Right lung (tissue), 2 donors: ENCODE measurements at regions not wholly inside any gene's neighbourhood (a gene's known extent, or its start where the extent isn't known, plus 50 kb on each side); places are given as distances from the start of the nearest gene placed in this dataset.

Experiments used
- DNase-seq, 2 donors: peaks; one replicate each; pipeline ENCODE4 v3.0.0-alpha.2; 2013

DNA sequence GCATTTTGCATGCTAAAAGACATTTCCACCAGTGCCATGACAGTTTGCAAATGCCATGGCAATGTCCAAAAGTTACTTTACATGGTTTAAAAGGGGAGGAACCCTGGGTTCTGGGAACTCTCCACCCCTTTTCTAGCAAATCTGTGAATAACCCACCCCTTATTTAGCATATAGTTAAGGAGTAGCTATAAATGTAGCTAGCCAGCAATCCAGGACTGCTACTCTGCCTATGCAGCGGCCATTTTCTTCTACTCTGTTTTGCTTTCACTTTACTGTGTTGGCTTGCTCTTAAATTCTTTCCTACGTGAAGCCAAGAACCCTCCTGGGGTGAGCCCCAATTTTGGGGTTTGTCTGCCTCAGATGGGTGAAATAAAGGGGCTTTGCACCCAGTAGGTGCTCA is 141.0 kb downstream of the PTPN11 start:
- no peak for DNase-seq

DNA sequence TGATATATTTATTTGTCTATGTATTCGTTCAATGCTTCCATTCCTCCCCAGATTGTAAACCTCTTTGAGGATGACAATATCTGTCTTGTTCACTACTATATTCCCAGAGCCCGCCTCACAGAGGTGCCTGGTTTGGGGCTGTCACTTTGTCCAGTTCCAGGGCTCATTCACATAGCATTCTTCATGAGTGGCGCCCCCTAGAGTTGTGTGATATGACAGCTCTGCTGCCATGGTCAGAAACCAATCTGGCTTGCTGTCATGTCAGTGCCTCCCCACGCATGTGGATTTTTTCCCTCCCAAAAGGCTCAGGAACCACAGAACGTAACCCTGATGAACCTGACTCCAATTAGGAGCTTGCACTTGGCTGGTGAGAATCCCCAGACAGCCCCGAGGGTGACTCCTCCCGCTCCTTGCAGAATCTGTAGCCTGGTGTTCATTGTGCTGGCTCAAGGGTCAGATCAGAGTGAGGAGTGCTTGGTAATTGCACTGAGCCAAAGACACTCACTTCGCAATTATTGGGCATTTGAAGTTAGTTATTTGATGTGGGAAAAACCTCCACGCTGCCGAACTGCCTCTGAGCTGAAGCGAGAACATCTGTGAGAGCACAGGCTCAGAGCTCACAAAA is 145.5 kb downstream of the PTPN11 start:
- no peak for DNase-seq

DNA sequence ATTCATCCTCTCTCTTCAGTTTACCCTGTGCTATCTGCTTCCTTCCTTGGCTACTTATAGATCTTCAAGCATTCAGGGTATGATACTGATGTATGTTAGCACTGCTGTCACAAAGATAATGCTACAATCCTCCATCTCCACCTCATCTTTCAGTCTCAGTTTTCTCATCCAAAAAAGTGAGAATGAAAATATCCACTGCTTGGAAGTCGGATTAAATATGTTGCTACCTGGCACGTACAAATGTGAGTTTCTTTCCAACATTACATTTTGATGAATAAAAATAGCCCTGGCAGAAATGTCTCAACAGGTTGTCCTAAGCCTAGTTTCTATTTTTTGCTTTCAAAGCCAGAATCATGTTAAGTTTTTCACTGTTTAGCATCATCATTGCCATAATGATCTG is 149.9 kb downstream of the PTPN11 start:
- DNase-seq: no peak

- no peak for DNase-seq
Observed at GRCh38 chr12:112570096-112570495, 151.3 kb downstream of the PTPN11 start.

- DNase-seq: no peak
Observed at GRCh38 chr12:112573141-112573540, 154.4 kb downstream of the PTPN11 start.

- no peak for DNase-seq
Observed at GRCh38 chr12:112574896-112575558, 156.3 kb downstream of the PTPN11 start.

DNA sequence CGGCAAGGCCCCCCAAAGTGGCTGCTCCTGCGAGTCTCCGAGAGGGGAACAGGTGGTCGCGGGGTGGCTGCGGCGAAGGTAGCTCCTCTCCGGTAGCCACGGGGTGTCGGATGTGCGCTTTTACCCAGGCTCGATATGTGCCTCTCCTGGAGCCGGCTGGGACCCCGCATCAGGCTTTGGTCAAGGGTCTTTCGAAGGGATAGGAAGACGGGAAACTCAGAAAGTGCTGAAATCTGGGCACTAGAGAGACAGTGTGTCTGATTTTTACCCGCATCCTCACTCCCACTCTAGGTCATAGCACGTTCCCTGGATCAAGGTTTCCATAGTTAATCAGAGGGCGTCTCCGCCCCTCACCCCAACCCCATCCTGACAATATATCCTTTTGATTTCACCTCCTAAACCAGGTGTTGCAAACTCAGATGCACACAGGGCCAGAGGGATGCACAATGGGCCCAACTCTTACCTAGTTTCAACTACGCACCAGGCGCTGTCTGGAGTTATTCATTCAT is 156.9 kb downstream of the PTPN11 start:
- no peak for DNase-seq

DNA sequence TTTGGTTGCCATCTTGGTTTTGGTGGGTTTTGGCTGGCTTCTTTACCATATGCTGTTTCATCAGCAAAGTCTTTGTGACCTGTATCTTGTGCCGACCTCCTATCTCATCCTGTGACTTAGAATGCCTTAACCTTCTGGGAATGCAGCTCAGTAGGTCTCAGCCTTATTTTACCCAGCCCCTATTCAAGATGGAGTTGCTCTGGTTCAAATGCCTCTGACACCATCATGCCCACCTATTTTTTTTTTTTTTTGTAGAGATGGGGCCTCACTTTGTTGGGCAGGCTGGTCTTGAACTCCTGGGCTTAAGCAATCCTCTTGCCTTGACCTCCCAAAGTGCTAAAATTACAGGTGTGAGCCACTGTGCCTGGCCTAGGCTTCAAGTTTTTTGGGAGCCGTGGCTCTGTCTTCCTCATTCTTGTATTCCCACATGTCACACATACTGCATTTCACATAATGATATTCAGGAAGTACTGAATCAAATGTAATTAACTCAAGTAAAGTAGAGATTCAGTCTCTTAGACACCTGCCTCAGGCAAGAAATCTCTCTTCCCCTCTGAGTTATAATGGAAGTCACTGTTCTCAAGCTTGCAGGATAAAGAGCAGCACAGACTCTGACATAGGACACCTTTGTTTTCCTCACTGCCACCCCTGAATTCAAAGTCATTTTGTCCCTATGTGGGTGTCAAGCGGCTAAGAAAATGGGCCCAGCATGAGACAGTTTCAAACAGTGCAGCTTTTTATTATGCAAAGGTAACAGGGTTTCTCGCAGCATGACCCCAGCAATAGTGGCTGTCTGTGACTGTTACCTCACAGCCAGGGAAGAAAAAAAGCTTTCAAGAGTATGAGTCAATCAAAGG is 159.0 kb downstream of the PTPN11 start:
- DNase-seq: no peak

- no peak for DNase-seq
Observed at GRCh38 chr12:112584266-112584722, 165.5 kb downstream of the PTPN11 start.

DNA sequence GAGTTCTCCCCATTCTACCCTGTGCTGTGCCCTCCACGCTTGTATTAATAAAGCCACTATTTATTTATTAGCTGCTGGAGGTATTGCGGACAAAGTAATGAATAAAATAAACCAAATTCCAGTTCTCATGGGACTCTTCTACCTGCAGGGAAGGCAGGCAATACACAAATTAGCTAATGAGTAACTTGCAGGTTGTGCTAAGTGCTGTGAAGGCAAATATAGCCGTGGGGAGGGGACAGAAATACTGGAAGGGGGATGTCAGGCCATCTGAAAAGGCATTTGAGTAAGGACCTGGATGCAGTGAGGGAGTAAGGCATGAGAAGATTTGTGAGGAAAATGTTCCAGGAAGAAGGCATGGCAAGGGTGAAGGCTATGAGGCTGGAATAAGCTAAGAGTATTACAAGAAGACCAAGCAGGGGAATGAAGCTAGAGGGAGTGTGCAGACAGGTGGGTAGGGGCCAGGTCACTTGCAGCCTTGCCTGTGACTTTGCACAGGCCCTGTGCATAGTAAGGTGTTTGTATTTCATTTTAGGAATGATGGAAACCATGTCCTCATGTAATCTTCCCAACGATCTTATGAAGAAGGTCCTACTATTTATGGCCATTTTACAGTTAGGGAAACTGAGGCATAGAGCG is 167.5 kb downstream of the PTPN11 start:
- DNase-seq: no peak

DNA sequence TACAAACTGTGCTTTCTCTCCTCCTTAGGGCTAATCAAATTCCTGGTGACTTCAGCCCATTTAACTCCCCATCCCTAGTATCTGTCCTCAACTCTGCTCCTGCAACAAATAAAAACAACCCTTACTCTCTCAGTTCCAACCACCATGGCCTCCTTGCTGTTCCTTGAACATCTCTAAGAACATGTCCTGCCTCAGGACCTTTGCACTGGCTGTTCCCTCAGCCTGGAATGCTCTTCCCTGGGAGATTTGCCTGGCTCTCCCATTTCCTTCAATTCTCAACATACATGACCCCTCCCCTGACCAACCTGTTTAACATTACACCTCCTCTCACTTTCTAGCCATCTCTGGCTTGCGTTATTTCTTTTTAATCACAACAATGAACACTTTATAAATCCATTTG is 170.5 kb downstream of the PTPN11 start:
- no peak for DNase-seq

DNA sequence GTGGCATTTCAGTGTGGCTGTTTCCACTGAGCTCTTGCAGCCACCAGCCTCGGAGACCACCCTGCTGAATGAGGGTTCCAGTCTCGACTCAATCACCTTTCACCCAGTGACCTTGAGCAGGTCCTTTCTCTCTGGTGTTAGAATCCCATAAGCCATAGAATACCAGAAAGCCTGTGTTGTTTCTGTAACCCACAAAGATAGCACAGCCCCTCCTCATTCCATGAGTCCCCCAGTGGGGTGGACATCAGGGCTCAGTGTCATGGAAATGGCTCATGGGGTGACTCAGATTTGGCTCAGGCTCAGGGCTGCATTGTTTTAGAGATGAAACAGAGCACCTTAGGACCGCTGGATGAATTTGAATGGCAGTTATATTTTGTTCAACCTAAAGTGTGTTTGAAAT is 171.5 kb downstream of the PTPN11 start:
- DNase-seq: no peak

GRCh38 chr12:112591488-112591887 is 172.7 kb downstream of the PTPN11 start:
- DNase-seq: no peak

GRCh38 chr12:112595410-112595809 is 176.7 kb downstream of the PTPN11 start:
- DNase-seq: no peak

GRCh38 chr12:112597986-112598385 is 179.2 kb downstream of the PTPN11 start:
- DNase-seq: no peak

- DNase-seq: no peak
Observed at GRCh38 chr12:112598626-112599025, 179.9 kb downstream of the PTPN11 start.

GRCh38 chr12:112599871-112600270 is 181.1 kb downstream of the PTPN11 start:
- DNase-seq: no peak

GRCh38 chr12:112602150-112602549 is 183.4 kb downstream of the PTPN11 start:
- no peak for DNase-seq

GRCh38 chr12:112606611-112607365 is 184.8 kb upstream of the RPH3A start:
- no peak for DNase-seq

DNA sequence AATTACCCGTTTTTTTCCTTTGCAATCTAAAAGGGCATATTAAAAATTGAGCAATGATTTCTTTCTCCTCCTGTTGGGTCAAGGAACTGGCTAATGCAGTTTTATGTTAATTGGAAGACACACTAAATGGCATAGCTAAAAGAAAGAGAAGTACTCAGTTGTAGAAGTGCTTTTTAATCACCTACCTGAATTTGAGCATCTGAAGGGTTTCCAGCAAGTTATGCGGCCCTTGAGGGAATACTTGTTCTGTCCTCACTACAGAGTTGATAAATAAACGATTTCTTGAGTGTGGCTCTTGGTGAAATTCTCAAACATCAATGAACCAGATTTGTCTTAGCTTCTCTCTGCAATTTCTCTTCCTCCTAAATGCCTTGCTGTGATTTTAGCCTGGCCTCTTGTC is 184.1 kb upstream of the RPH3A start:
- no peak for DNase-seq

DNA sequence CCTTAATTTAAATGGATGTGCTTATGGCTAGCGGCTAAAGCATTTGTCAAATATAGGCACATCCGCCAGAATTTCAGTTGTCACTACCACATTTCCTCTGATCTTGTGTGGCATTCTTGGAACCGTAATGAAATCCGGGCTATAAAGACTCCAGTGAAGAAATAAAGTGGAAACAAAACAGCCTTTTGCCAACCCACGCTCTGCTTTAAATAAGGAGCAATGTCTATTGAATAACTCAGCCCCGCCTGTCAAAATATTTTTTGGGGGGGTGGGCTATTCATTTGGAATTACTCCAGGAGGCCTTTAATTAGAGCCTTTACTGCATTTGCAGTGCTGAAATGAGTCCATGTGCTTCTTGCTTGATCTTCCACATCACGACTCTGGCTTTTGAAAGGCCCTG is 179.6 kb upstream of the RPH3A start:
- no peak for DNase-seq
